Activated CD8-positive, alpha-beta memory T cell treated with anti-CD3 and anti-CD28 coated beads, Interleukin-2, amount 50 U/mL, for 1 hour (primary cell): ENCODE measurements at regions not wholly inside any gene's neighbourhood (a gene's known extent, or its start where the extent isn't known, plus 50 kb on each side); places are given as distances from the start of the nearest gene placed in this dataset.
"Not testable (repeated sequence)": the region's sequence is repeated elsewhere in the genome, so short reads cannot be mapped to it uniquely, and the experiment has no call there.

ENCODE experiments used
- DNase-seq: peaks from one replicate; pipeline ENCODE4 v3.0.0-alpha.2; 2020; ENCODE audit errors: extremely low read depth

GRCh38 chr1:99361406-99361805 lies 97.1 kb downstream of the PLPPR4 start:
- DNase-seq: no peak

- no peak for DNase-seq
These were observed 99.2 kb downstream of the PLPPR4 start for GRCh38 chr1:99363531-99363930.

GRCh38 chr1:99365141-99365540 lies 100.8 kb downstream of the PLPPR4 start:
- no peak for DNase-seq

GRCh38 chr1:99365545-99365944 lies 101.3 kb downstream of the PLPPR4 start:
- DNase-seq: no peak

GRCh38 chr1:99369154-99369553 lies 104.9 kb downstream of the PLPPR4 start:
- DNase-seq: no peak

- DNase-seq: no peak
These were observed 106.2 kb downstream of the PLPPR4 start for GRCh38 chr1:99370476-99370875.

GRCh38 chr1:99371413-99371812 lies 107.1 kb downstream of the PLPPR4 start:
- DNase-seq: no peak

GRCh38 chr1:99374109-99374508 lies 109.8 kb downstream of the PLPPR4 start:
- DNase-seq: no peak

- DNase-seq: not testable (repeated sequence)
These were observed 110.4 kb downstream of the PLPPR4 start for GRCh38 chr1:99374693-99375092.

- DNase-seq: no peak
These were observed 119.7 kb downstream of the PLPPR4 start for GRCh38 chr1:99384021-99384420.

- DNase-seq: no peak
These were observed 121.6 kb downstream of the PLPPR4 start for GRCh38 chr1:99385852-99386251.

GRCh38 chr1:99396389-99396788 lies 132.1 kb downstream of the PLPPR4 start:
- DNase-seq: no peak

- no peak for DNase-seq
These were observed 132.7 kb downstream of the PLPPR4 start for GRCh38 chr1:99397029-99397428.

- no peak for DNase-seq
These were observed 133.6 kb downstream of the PLPPR4 start for GRCh38 chr1:99397863-99398262.

GRCh38 chr1:99401556-99401955 lies 137.3 kb downstream of the PLPPR4 start:
- DNase-seq: not testable (repeated sequence)

- DNase-seq: not testable (repeated sequence)
These were observed 140.1 kb downstream of the PLPPR4 start for GRCh38 chr1:99404399-99404798.

GRCh38 chr1:99405325-99405724 lies 141.0 kb downstream of the PLPPR4 start:
- not testable (repeated sequence) for DNase-seq

GRCh38 chr1:99407018-99407417 lies 142.7 kb downstream of the PLPPR4 start:
- no peak for DNase-seq

- no peak for DNase-seq
These were observed 159.8 kb downstream of the PLPPR4 start for GRCh38 chr1:99424087-99424486.

GRCh38 chr1:99429754-99430153 lies 165.5 kb downstream of the PLPPR4 start:
- DNase-seq: no peak

GRCh38 chr1:99438656-99439230 lies 174.5 kb downstream of the PLPPR4 start:
- DNase-seq: no peak

- no peak for DNase-seq
These were observed 175.3 kb downstream of the PLPPR4 start for GRCh38 chr1:99439433-99440075.

GRCh38 chr1:99441299-99442095 lies 177.2 kb downstream of the PLPPR4 start:
- no peak for DNase-seq
